Liver (tissue), 3 donors: ENCODE measurements at regions not wholly inside any gene's neighbourhood (a gene's known extent, or its start where the extent isn't known, plus 50 kb on each side); places are given as distances from the start of the nearest gene placed in this dataset.

Source experiments
- HNF4G ChIP-seq: IDR thresholded peaks from 2 replicates; pipeline ENCODE4 v1.6.1; 2016; ENCODE audit warnings: antibody characterized with exemption
- RAD21 ChIP-seq, 2 donors: IDR thresholded peaks; 2 replicates each; pipeline ENCODE4 v1.6.1; 2016; ENCODE audit warnings: antibody characterized with exemption in 2 of 2, mild to moderate bottlenecking in 2 of 2
- SP1 ChIP-seq: IDR thresholded peaks from 2 replicates; pipeline ENCODE4 v1.6.1; 2018; ENCODE audit warnings: antibody characterized with exemption, mild to moderate bottlenecking
- TAF1 ChIP-seq: conservative IDR thresholded peaks from 2 replicates; pipeline ENCODE4 v1.6.1; 2016; ENCODE audit warnings: antibody characterized with exemption, mild to moderate bottlenecking
- YY1 ChIP-seq: IDR thresholded peaks from 2 replicates; pipeline ENCODE4 v1.6.1; 2016; ENCODE audit warnings: antibody characterized with exemption, mild to moderate bottlenecking
- TF ChIP-seq, protein P1 (sequence below): fragments of 150-350 bp; IDR thresholded peaks from 2 replicates; pipeline ENCODE4 v1.5.1; 2017; ENCODE audit warnings: improper control_type of control experiment, low read depth, low read length; ENCODE audit not compliant: missing input control
- TF ChIP-seq, protein P2 (sequence below): IDR thresholded peaks from 2 replicates; pipeline ENCODE4 v1.6.1; 2016; ENCODE audit warnings: antibody characterized with exemption
- TF ChIP-seq, protein P3 (sequence below): IDR thresholded peaks from 2 replicates; pipeline ENCODE4 v1.6.1; 2016; ENCODE audit warnings: antibody characterized with exemption
- donor health status: healthy.
- donor health status: healthy.

DNA sequence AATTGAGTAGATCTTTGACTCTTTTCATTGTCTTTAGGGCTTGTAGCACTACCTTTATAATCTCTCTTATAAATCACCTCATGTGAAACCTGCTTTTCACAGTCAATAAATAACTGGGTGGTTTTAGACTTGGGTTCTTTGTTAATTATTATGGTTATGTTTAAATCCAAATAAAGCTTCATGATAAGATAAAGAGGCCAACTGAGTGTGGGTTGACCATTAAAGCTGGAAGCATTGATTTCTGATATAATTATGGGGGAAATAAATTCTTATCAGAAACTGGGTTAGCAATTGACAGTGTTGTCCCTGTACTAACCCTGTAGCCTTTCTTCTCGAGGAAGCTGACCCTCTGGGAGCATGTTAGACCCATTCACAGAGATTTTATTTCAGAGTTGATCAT, 384.7 kb upstream of the LCORL start:
- TF ChIP-seq, protein P1, sequence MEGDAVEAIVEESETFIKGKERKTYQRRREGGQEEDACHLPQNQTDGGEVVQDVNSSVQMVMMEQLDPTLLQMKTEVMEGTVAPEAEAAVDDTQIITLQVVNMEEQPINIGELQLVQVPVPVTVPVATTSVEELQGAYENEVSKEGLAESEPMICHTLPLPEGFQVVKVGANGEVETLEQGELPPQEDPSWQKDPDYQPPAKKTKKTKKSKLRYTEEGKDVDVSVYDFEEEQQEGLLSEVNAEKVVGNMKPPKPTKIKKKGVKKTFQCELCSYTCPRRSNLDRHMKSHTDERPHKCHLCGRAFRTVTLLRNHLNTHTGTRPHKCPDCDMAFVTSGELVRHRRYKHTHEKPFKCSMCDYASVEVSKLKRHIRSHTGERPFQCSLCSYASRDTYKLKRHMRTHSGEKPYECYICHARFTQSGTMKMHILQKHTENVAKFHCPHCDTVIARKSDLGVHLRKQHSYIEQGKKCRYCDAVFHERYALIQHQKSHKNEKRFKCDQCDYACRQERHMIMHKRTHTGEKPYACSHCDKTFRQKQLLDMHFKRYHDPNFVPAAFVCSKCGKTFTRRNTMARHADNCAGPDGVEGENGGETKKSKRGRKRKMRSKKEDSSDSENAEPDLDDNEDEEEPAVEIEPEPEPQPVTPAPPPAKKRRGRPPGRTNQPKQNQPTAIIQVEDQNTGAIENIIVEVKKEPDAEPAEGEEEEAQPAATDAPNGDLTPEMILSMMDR, result no peak
- TF ChIP-seq, protein P2, sequence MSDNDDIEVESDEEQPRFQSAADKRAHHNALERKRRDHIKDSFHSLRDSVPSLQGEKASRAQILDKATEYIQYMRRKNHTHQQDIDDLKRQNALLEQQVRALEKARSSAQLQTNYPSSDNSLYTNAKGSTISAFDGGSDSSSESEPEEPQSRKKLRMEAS, result no peak
- TF ChIP-seq RAD21 (IDR thresholded peaks at IDR 0.05) (no peak), YY1 (no peak), TAF1 (no peak), HNF4G (no peak), SP1 (no peak)
- TF ChIP-seq, protein P3, sequence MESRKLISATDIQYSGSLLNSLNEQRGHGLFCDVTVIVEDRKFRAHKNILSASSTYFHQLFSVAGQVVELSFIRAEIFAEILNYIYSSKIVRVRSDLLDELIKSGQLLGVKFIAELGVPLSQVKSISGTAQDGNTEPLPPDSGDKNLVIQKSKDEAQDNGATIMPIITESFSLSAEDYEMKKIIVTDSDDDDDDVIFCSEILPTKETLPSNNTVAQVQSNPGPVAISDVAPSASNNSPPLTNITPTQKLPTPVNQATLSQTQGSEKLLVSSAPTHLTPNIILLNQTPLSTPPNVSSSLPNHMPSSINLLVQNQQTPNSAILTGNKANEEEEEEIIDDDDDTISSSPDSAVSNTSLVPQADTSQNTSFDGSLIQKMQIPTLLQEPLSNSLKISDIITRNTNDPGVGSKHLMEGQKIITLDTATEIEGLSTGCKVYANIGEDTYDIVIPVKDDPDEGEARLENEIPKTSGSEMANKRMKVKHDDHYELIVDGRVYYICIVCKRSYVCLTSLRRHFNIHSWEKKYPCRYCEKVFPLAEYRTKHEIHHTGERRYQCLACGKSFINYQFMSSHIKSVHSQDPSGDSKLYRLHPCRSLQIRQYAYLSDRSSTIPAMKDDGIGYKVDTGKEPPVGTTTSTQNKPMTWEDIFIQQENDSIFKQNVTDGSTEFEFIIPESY, result no peak
